ENCODE measurements at regions not wholly inside any gene's neighbourhood (a gene's known extent, or its start where the extent isn't known, plus 50 kb on each side); places are given as distances from the start of the nearest gene placed in this dataset.

DNA sequence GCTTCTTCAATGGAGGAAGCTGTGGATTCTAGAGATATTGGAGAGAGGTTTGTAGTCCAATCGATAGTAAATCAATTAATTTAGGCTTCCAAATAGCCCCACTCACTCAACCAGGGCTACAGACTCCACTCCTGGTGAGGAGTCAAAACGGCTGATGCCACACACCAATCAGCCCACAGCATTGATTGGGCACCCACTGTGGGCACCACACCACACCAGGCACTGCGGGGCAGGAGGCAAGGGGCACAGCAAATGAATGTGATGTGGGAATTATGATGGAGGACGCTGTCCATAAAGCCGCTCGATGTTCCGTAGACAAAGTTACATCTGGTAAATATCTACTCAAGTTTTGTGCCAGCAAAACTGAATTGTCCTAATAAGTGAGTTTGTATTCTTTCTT lies 547.3 kb upstream of the CADM1 start:
- TF ChIP-seq CTCF (IDR thresholded peaks at IDR 0.05) (no peak), EZH2 (IDR thresholded peaks at IDR 0.05) (no peak), EZH2phosphoT487 (IDR thresholded peaks at IDR 0.05) (no peak)
